Panc1 (cell line): ENCODE measurements at regions not wholly inside any gene's neighbourhood (a gene's known extent, or its start where the extent isn't known, plus 50 kb on each side); places are given as distances from the start of the nearest gene placed in this dataset.

Source experiments
- ATAC-seq: fragments of 200-7000 bp; cut with Tn5 transposase; 2 replicates; pipeline ENCODE4 v1.9.1; 2020; ENCODE audit warnings: mild to moderate bottlenecking, moderate library complexity
- BruUV-seq: library from RNA; stranded (reverse); fragments of 400-500 nt; replicated peaks from 2 replicates; lab custom pipeline; 2021; lab: Mats Ljungman, UMichigan
- CTCF ChIA-PET: fragments of 300-600 bp; sonication (Branson Sonifier 250); formaldehyde crosslinking; loops from one replicate; lab custom pipeline; 2022; ENCODE audit warnings: antibody characterized with exemption; lab: Charles Lee
- POLR2A ChIA-PET: fragments of 300-600 bp; sonication (Branson Sonifier 250); formaldehyde crosslinking; loops from one replicate; lab custom pipeline; 2022; ENCODE audit warnings: antibody characterized with exemption; lab: Charles Lee
- DNase-seq: peaks from one replicate; pipeline ENCODE4 v3.0.0-alpha.2; 2010; ENCODE audit warnings: low read depth, low spot score
- H3K27ac ChIP-seq: 2 replicates; pipeline ENCODE4 v1.5.1; 2011; ENCODE audit warnings: mild to moderate bottlenecking, low read length, inconsistent platforms
- H3K27me3 ChIP-seq: fragments of 200-500 bp; sonication (Bioruptor generic); 2 replicates; pipeline ENCODE4 v1.6.0; 2014; ENCODE audit warnings: low read length, inconsistent platforms; ENCODE audit not compliant: control insufficient read depth, insufficient read depth
- H3K36me3 ChIP-seq: fragments of 200-500 bp; sonication (Bioruptor generic); 2 replicates; pipeline ENCODE4 v1.5.1; 2014; ENCODE audit warnings: inconsistent platforms, mild to moderate bottlenecking, low read length, moderate library complexity; ENCODE audit not compliant: control insufficient read depth, insufficient read depth
- H3K4me1 ChIP-seq: 2 replicates; pipeline ENCODE4 v1.5.1; 2011; ENCODE audit warnings: inconsistent platforms, mild to moderate bottlenecking, low read length, moderate library complexity; ENCODE audit not compliant: control insufficient read depth, insufficient read depth
- H3K4me3 ChIP-seq, 2 experiments: 2 replicates each; pipeline ENCODE4 v1.5.1; 2011 to 2012; ENCODE audit warnings: low read depth in 2 of 2, low read length in 2 of 2, mild to moderate bottlenecking in 2 of 2, inconsistent platforms in 1 of 2, moderate library complexity in 1 of 2
- H3K9me3 ChIP-seq: fragments of 200-500 bp; sonication (Bioruptor generic); 2 replicates; pipeline ENCODE4 v1.5.1; 2014; ENCODE audit warnings: low read depth, mild to moderate bottlenecking, inconsistent platforms, low read length, moderate library complexity; ENCODE audit not compliant: control insufficient read depth, insufficient read depth
- POLR2AphosphoS5 ChIP-seq: IDR thresholded peaks from 2 replicates; pipeline ENCODE4 v1.6.1; 2012; ENCODE audit warnings: mild to moderate bottlenecking, low read depth, low read length, moderate library complexity
- SIN3A ChIP-seq: IDR thresholded peaks from 2 replicates; pipeline ENCODE4 v1.6.1; 2012; ENCODE audit warnings: low read depth, mild to moderate bottlenecking, low read length, moderate library complexity, borderline replicate concordance; ENCODE audit not compliant: insufficient read depth
- TCF7L2 ChIP-seq: IDR thresholded peaks from 2 replicates; pipeline ENCODE4 v1.6.1; 2011; ENCODE audit warnings: mild to moderate bottlenecking, low read depth, low read length, inconsistent platforms
- in situ Hi-C: cut with HindIII; loops from 2 replicates; pipeline ENCODE4 v1.10.0; 2016; ENCODE audit warnings: low sequenced_read_pairs, low pct_unique_long_range_greater_than_20kb
- intact Hi-C: fragments of 100-400 bp; cut with micrococcal nuclease; formaldehyde crosslinking; loops from one replicate; pipeline ENCODE4 v1.10.0; 2022; ENCODE audit not compliant: unreplicated experiment
- TF ChIP-seq, protein P1 (sequence below): fragments of 450-650 bp; IDR thresholded peaks from 2 replicates; pipeline ENCODE4 v1.5.1; 2017; ENCODE audit warnings: mild to moderate bottlenecking
- TF ChIP-seq, protein P2 (sequence below), 2 experiments: IDR thresholded peaks; 2 replicates each; pipeline ENCODE4 v1.6.1; 2011 to 2012; ENCODE audit warnings: low read depth in 2 of 2, control low read depth in 1 of 2, low read length in 1 of 2, mild to moderate bottlenecking in 1 of 2, moderate library complexity in 1 of 2; ENCODE audit not compliant: insufficient read depth in 1 of 2

DNA sequence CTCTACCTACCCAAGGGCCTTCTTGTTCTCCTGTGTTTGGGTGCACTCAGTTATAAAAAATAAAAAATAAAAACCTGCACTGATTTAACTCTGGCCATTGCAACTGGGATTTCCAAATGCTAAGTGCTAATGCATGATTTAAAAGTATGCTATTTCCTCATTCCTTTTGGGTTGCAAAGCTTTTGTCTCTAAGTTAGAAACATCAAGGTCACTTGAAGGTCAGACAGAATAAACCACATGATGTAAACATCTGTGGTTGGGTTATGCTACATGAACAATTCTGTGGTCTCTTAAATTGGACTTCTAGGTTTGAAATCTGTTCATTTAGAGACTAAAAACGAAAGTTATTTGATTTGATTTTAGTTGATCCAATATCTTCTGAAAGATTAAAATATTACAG, 1547.4 kb upstream of the TENM3 start:
- Histone ChIP-seq H3K27me3 (no peaks in the 10 kb centered on the region), H3K9me3 (no peaks in the 10 kb centered on the region), H3K36me3 (no peaks in the 10 kb centered on the region), H3K27ac (no peak overlapping the region), H3K4me1 (no peaks in the 10 kb centered on the region), H3K4me3 (no peak overlapping the region)
- ChIA-PET POLR2A (no interaction called here), CTCF (no interaction called here)
- in situ Hi-C loops: no loop called here
- BruUV-seq: no TSS peak
- TF ChIP-seq SIN3A (no peak), TCF7L2 (no peak), POLR2AphosphoS5 (no peak)
- TF ChIP-seq, protein P1, sequence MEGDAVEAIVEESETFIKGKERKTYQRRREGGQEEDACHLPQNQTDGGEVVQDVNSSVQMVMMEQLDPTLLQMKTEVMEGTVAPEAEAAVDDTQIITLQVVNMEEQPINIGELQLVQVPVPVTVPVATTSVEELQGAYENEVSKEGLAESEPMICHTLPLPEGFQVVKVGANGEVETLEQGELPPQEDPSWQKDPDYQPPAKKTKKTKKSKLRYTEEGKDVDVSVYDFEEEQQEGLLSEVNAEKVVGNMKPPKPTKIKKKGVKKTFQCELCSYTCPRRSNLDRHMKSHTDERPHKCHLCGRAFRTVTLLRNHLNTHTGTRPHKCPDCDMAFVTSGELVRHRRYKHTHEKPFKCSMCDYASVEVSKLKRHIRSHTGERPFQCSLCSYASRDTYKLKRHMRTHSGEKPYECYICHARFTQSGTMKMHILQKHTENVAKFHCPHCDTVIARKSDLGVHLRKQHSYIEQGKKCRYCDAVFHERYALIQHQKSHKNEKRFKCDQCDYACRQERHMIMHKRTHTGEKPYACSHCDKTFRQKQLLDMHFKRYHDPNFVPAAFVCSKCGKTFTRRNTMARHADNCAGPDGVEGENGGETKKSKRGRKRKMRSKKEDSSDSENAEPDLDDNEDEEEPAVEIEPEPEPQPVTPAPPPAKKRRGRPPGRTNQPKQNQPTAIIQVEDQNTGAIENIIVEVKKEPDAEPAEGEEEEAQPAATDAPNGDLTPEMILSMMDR: no peak
- TF ChIP-seq, protein P2, sequence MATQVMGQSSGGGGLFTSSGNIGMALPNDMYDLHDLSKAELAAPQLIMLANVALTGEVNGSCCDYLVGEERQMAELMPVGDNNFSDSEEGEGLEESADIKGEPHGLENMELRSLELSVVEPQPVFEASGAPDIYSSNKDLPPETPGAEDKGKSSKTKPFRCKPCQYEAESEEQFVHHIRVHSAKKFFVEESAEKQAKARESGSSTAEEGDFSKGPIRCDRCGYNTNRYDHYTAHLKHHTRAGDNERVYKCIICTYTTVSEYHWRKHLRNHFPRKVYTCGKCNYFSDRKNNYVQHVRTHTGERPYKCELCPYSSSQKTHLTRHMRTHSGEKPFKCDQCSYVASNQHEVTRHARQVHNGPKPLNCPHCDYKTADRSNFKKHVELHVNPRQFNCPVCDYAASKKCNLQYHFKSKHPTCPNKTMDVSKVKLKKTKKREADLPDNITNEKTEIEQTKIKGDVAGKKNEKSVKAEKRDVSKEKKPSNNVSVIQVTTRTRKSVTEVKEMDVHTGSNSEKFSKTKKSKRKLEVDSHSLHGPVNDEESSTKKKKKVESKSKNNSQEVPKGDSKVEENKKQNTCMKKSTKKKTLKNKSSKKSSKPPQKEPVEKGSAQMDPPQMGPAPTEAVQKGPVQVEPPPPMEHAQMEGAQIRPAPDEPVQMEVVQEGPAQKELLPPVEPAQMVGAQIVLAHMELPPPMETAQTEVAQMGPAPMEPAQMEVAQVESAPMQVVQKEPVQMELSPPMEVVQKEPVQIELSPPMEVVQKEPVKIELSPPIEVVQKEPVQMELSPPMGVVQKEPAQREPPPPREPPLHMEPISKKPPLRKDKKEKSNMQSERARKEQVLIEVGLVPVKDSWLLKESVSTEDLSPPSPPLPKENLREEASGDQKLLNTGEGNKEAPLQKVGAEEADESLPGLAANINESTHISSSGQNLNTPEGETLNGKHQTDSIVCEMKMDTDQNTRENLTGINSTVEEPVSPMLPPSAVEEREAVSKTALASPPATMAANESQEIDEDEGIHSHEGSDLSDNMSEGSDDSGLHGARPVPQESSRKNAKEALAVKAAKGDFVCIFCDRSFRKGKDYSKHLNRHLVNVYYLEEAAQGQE (IDR thresholded peaks at IDR 0.05; ENCODE audit: insufficient read depth in 1 of 2, low read depth in 2 of 2, low read length in 1 of 2): no peak
- ATAC-seq (no peak), DNase-seq (no peak)
- intact Hi-C loops: no loop called here

DNA sequence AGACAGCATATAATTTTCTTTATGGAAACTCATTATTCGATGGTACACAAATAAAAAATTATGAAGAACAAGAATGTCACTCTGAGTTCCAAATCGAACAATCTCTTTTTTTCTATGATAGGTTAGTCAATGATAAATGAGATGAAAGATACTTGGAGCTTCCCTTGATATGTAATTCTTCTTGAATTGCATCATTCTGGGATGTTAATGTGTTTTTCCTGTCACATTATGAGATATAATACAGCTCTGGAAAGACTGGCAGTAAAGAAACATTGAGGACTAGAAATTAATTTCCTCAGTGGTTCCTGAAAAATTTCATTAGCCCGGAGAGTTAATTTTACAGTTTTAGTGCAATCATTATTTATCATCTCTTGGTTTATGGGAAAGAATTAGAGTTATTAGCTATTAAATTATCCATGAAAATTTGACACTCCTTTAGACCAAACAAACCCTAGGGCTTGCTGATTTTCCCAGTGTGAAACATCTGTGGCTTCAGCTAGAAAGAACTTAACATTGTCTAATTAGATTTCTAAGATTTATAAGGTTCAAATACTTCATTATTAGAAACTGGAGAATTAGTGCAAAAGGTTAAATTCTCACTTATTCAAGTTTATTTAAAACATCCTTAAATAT, 1546.6 kb upstream of the TENM3 start:
- POLR2A ChIA-PET: no interaction called here
- no peak overlapping the region for H3K27ac ChIP-seq
- in situ Hi-C loops (no loop called here), intact Hi-C loops (no loop called here)
- TF ChIP-seq SIN3A (no peak), POLR2AphosphoS5 (no peak), TCF7L2 (no peak)
- TF ChIP-seq, protein P1: no peak
- TF ChIP-seq, protein P2 (IDR thresholded peaks at IDR 0.05; ENCODE audit: insufficient read depth in 1 of 2, low read depth in 2 of 2, low read length in 1 of 2): no peak
- no peak for DNase-seq
- BruUV-seq: no TSS peak
- ATAC-seq: no peak
- no peaks in the 10 kb centered on the region for H3K4me1 ChIP-seq
- H3K27me3 ChIP-seq: no peaks in the 10 kb centered on the region
- no peak overlapping the region for H3K4me3 ChIP-seq
- no peaks in the 10 kb centered on the region for H3K36me3 ChIP-seq
- CTCF ChIA-PET: no interaction called here
- no peaks in the 10 kb centered on the region for H3K9me3 ChIP-seq
